ENCODE measurements at regions not wholly inside any gene's neighbourhood (a gene's known extent, or its start where the extent isn't known, plus 50 kb on each side); places are given as distances from the start of the nearest gene placed in this dataset.
"Not testable (repeated sequence)": the region's sequence is repeated elsewhere in the genome, so short reads cannot be mapped to it uniquely, and the experiment has no call there.

DNA sequence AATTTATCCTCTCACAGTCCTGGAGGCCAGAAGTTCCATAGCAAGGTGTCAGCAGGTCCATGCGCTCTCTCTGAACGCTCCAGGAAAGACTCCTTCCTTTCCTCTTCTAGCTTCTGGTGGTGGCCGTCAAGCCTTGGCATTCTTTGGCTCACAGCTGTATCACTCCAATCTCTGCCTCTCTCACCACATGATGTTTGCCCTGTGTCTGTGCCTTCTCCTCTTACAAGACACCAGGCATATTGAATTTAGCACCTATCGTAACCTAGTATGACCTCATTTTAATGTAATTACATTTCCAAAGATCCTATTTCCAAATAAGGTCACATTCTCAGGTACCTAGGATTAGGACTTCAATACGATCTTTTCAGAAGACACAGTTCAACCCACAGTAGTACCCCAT lies 428.5 kb downstream of the CD83 start:
- TF ChIP-seq JUND (IDR thresholded peaks at IDR 0.05; ENCODE audit: low read depth), result no peak
- in situ Hi-C loops (cut with HindIII; ENCODE audit: low pct_unique_long_range_greater_than_20kb, low sequenced_read_pairs), result no loop called here
- DNase-seq (ENCODE audit: low read depth in 1 of 2, low spot score in 1 of 2), result no peak

DNA sequence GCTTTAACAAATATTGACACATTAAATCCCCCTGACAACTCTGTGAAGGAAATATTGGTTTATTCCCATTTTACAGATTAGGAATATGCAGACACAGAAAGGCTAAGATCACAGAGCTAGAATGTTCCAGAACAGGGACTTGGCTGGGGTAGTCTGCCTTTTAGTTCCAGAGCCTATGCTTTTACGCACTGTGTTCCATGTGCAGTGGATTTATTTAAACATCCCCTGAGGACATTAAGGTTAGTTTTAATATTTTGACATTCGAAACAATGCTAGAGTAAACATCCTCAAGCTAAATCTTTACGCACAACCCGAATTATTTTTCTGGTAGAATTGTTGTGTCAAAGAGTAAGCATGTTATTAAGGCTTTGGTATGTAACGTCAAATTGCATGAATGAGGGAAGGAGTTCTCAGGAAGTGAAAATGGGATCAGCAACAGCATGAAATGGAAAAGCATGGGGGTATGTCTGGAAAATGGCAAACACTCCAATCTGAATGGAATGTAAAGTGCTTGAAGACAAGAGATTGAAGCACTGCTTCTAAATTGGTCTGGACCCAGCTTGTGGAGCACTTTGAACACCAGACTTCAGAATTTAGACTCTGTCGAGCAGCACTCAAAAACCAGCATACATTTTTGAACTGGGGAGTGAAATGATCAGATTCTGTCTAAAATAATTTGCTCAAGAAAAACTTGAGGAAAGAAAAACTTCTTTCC lies 429.9 kb downstream of the CD83 start:
- TF ChIP-seq JUND (IDR thresholded peaks at IDR 0.05; ENCODE audit: low read depth), result no peak
- DNase-seq (ENCODE audit: low read depth in 1 of 2, low spot score in 1 of 2), result no peak
- in situ Hi-C loops (cut with HindIII; ENCODE audit: low pct_unique_long_range_greater_than_20kb, low sequenced_read_pairs), result no loop called here

DNA sequence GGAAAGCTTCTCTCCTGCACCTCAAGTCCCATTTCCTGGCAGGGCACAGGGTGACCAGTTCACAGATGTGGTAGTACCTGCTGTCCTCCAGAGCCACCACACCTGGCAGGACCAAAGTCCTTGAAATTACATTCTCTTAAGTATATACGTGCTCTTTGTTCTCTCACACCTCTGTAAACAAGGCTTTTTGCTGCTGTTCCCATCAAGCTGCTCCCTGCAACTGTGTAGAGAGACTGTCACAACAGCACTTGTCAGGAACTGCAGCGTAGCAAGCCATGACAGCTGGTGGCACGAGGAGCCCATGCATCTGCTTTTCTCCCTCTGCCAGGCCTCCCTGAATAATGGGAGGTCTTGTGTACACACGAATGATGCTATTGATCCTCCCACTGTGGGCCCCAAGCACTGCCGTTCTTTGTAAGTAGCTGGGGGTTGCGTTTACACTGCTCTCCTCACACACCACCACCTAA lies 431.8 kb downstream of the CD83 start:
- DNase-seq (ENCODE audit: low read depth in 1 of 2, low spot score in 1 of 2), result no peak
- in situ Hi-C loops (cut with HindIII; ENCODE audit: low pct_unique_long_range_greater_than_20kb, low sequenced_read_pairs), result no loop called here
- TF ChIP-seq JUND (IDR thresholded peaks at IDR 0.05; ENCODE audit: low read depth), result no peak

DNA sequence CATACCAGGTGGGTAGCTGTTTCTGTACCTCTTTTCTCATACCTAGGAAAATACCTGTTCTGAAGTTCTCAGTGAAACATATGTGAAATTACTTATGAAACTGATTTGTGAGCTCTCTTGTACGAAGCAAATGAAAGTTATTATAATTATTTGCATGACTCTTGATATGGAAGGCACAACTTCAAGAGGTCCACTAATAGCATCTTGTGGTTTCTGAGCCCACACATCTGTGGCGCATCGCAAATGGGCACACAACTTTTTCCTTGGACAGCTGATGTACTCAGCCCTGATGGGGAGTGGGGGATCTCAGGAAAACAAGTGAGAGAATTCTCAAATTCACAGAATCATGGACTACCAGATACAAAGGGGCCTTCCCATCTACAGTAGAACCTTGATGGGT lies 432.3 kb downstream of the CD83 start:
- in situ Hi-C loops (cut with HindIII; ENCODE audit: low pct_unique_long_range_greater_than_20kb, low sequenced_read_pairs), result no loop called here
- DNase-seq (ENCODE audit: low read depth in 1 of 2, low spot score in 1 of 2), result no peak
- no peak for TF ChIP-seq JUND (IDR thresholded peaks at IDR 0.05; ENCODE audit: low read depth)

DNA sequence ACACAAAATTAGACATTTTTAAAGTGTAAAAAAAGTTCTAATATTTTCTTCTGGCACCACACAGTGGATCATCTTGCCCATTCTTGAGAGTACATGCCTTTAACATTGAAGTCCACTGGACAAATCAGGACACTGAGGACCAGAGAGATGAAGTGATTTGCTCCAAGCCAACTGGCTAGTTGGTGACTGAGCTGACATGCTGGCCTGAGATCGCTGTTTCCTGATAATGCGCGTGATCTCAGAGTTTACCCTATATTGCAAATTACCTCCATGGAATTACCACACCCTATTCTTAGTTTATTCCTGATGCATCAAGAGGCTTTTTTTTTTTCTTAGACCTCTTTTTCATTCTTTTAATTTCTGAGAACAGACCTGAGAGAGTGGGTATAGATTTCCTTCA lies 432.8 kb downstream of the CD83 start:
- in situ Hi-C loops (cut with HindIII; ENCODE audit: low pct_unique_long_range_greater_than_20kb, low sequenced_read_pairs), result no loop called here
- no peak for TF ChIP-seq JUND (IDR thresholded peaks at IDR 0.05; ENCODE audit: low read depth)
- no peak for DNase-seq (ENCODE audit: low read depth in 1 of 2, low spot score in 1 of 2)

DNA sequence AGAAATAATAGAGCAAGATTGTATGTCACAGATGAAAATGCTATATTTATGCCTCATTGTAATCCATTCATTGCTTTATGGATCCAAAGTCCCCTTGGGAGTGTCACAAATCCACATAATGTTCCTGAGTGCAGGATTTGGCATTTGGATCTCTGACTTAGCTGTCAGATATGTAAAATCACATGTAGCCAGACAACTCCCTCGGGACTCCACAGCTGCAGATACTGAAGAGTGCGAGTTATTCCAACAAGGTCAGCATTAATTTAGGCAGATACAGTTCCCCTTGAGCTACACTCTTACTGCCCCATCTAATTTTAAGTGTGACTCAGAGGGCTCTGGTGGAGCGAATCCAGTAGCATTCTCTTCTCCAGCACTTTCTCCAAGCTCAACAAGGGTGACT lies 433.2 kb downstream of the CD83 start:
- DNase-seq (ENCODE audit: low read depth in 1 of 2, low spot score in 1 of 2), result no peak
- no peak for TF ChIP-seq JUND (IDR thresholded peaks at IDR 0.05; ENCODE audit: low read depth)
- in situ Hi-C loops (cut with HindIII; ENCODE audit: low pct_unique_long_range_greater_than_20kb, low sequenced_read_pairs), result no loop called here

DNA sequence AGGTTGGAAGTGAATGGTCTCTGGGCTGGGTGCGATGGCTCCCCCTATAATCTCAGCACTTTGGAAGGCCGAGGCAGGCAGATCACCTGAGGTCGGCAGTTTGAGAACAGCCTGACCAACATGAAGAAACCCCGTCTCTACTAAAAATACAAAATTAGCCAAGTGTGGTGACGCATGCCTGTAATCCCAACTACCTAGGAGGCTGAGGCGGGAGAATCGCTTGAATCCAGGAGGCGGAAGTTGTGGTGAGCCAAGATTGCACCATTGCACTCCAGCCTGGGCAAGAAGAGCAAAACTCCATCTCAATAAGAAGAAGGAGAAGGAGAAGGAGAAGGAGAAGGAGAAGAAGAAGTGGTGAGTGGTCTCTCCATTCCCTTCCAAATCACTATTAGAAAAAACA lies 434.0 kb downstream of the CD83 start:
- in situ Hi-C loops (cut with HindIII; ENCODE audit: low pct_unique_long_range_greater_than_20kb, low sequenced_read_pairs); DNase-seq (ENCODE audit: low read depth in 1 of 2, low spot score in 1 of 2): not testable (repeated sequence)

DNA sequence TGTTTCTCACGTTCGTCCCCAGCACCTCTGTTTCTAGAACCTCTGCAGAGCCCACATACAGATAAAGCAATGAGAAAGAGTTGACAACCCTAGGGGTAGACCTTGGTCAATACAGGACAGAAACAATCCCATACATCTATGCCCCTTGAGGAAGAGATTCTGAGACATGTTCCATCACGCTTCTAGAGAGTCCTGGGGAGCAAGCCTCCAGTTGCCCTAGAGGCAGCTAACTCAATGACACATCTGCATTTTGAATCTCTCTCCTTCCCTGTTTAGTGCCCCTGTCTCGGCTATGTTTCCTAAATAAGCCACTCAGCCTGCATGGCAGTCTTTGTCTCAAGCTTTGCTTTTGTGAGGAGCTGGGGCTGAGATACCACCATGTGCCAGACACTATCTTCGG lies 435.3 kb downstream of the CD83 start:
- no peak for DNase-seq (ENCODE audit: low read depth in 1 of 2, low spot score in 1 of 2)
- in situ Hi-C loops (cut with HindIII; ENCODE audit: low pct_unique_long_range_greater_than_20kb, low sequenced_read_pairs), result no loop called here
- no peak for TF ChIP-seq JUND (IDR thresholded peaks at IDR 0.05; ENCODE audit: low read depth)

DNA sequence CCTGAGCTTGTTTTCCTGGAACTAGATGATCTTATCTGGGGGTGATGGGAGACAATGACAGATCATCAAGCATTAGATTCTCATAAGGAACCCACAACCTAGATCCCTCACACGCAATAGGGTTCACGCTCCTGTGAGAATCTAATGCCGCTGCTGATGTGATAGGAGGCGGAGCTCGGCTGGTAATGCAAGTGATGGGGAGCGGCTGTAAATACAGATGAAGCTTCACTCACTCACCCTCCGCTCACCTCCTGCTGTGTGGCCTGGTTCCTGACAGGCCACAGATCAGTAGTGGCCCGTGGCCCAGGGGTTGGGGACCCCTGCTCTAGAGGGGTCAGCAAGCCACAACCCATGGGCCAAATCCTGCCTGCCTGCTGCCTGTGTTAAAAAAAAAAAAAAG lies 435.9 kb downstream of the CD83 start:
- DNase-seq (ENCODE audit: low read depth in 1 of 2, low spot score in 1 of 2), result no peak
- in situ Hi-C loops (cut with HindIII; ENCODE audit: low pct_unique_long_range_greater_than_20kb, low sequenced_read_pairs), result no loop called here
- no peak for TF ChIP-seq JUND (IDR thresholded peaks at IDR 0.05; ENCODE audit: low read depth)

DNA sequence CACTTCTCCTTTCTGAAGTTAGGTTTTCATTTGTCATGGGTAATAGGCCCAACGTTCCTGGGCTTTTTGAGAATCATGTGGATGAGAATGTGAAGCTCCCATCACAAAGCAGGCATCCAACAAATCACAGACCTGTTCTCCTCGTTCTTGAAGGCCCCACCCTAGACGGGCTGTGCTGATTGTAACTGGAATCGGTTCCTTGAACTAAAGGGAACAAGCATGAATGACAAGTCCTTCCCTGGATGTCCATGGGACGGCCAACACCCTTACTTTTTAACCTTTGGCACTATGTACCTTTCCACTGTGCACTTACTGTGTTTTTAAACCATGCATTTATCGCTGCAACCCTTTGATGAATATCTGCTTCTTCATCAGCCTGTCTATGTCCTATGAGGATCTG lies 438.2 kb downstream of the CD83 start:
- in situ Hi-C loops (cut with HindIII; ENCODE audit: low pct_unique_long_range_greater_than_20kb, low sequenced_read_pairs), result no loop called here
- no peak for TF ChIP-seq JUND (IDR thresholded peaks at IDR 0.05; ENCODE audit: low read depth)
- no peak for DNase-seq (ENCODE audit: low read depth in 1 of 2, low spot score in 1 of 2)

DNA sequence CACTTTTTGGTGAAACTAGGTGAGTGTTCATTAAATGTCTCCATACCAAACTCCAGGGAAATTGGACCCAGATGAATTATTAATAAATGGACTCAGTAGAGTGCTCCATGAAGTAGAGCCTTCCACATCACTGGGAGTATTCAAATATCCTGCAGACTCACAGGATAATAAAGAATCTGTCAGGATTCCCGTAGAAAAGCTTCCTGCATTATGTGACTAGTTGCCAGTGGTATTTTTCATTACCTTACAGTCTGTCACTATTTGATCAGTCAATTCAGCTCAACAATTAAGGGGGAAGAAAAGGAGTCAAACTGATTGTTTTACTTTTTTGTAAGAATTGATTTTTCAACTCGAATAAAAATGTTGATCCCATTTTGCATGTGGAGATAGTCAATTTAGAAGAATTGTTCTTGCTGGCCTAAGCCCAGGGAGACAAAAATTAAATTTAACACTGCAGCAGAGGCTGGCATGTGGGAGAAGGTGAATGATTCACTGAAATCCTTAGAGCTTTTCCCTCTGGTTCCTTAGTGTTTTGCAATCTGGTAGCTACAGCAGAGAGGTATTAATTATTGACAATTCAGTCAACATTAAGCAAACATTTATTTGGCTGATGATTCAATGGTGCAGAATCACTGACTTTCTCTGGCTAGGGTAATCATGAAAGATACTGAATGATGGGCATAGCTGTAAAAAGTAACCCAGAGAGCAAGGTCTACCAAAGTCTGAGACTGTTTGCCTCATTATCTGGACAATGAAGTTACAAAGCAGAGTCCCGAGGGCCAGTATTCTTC lies 442.4 kb downstream of the CD83 start:
- no peak for DNase-seq (ENCODE audit: low read depth in 1 of 2, low spot score in 1 of 2)

DNA sequence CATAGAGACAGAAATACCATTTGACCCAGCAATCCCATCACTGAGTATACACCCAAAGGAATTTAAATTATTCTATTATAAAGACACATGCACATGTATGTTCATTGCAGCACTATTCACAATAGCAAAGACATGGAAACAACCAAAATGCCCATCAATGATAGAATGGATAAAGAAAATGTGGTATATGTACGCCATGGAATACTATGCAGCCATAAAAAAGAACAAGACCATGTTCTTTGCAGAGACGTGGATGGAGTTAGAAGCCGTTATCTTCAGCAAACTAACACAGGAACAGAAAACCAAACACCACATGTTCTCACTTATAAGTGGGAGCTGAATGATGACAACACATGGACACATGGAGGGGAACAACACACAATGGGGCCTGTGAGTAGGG lies 444.0 kb downstream of the CD83 start:
- DNase-seq (ENCODE audit: low read depth in 1 of 2, low spot score in 1 of 2); in situ Hi-C loops (cut with HindIII; ENCODE audit: low pct_unique_long_range_greater_than_20kb, low sequenced_read_pairs): not testable (repeated sequence)

More for the DNA sequence above, 442.4 kb downstream of the CD83 start:
- in situ Hi-C loops (cut with HindIII; ENCODE audit: low pct_unique_long_range_greater_than_20kb, low sequenced_read_pairs), result no loop called here
- TF ChIP-seq JUND (IDR thresholded peaks at IDR 0.05; ENCODE audit: low read depth), result no peak

DNA sequence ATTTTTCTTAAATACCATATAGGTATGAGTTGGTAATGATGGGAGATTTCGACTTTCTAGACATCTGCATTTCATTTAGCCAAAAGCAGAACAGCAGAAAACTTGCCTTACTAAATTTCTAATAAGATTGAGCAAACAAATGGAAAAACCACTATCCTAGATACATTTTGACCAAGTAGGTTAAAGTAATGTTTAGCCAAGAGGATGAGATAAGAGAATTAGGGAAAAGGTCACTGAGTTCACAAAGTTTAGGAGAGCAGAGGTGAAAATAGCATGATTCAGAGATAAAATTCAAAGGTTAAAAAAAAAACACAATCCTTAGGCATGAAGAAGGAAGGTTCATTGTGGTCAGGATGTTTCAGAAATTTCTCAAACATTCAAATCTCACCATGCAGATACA lies 450.3 kb downstream of the CD83 start:
- no peak for TF ChIP-seq JUND (IDR thresholded peaks at IDR 0.05; ENCODE audit: low read depth)
- DNase-seq (ENCODE audit: low read depth in 1 of 2, low spot score in 1 of 2), result no peak
- in situ Hi-C loops (cut with HindIII; ENCODE audit: low pct_unique_long_range_greater_than_20kb, low sequenced_read_pairs), result no loop called here
